Activated CD8-positive, alpha-beta T cell treated with anti-CD3 and anti-CD28 coated beads, Interleukin-2, amount 10 ng/mL, durations not matched to agents 7 days and 5 days (primary cell): ENCODE measurements at regions not wholly inside any gene's neighbourhood (a gene's known extent, or its start where the extent isn't known, plus 50 kb on each side); places are given as distances from the start of the nearest gene placed in this dataset.

ENCODE experiments used
- ATAC-seq: fragments of 150-1000 bp; cut with Tn5 transposase; one replicate; pipeline ENCODE4 v1.10.0; 2021; ENCODE audit warnings: moderate library complexity
- CTCF ChIA-PET: fragments of 350-600 bp; sonication (Branson Sonifier 250); formaldehyde crosslinking; loops from one replicate; lab custom pipeline; 2021; ENCODE audit warnings: antibody characterized with exemption; lab: Charles Lee
- POLR2A ChIA-PET: fragments of 350-600 bp; sonication (Branson Sonifier 250); formaldehyde crosslinking; loops from one replicate; lab custom pipeline; 2021; ENCODE audit warnings: antibody characterized with exemption; lab: Charles Lee
- DNase-seq: peaks from one replicate; pipeline ENCODE4 v3.0.0-alpha.2; 2020
- H3K27ac Mint-ChIP-seq: one replicate; pipeline ENCODE4 v1.8.0; 2021; ENCODE audit warnings: mild to moderate bottlenecking, mixed read lengths
- H3K27me3 Mint-ChIP-seq: one replicate; pipeline ENCODE4 v1.8.0; 2021; ENCODE audit warnings: low read depth, mixed read lengths
- H3K36me3 Mint-ChIP-seq: one replicate; pipeline ENCODE4 v1.8.0; 2021; ENCODE audit warnings: low read depth, mixed read lengths
- H3K4me1 Mint-ChIP-seq: one replicate; pipeline ENCODE4 v1.8.0; 2021; ENCODE audit warnings: low read depth, mixed read lengths
- H3K4me3 Mint-ChIP-seq: one replicate; pipeline ENCODE4 v1.8.0; 2021; ENCODE audit warnings: mild to moderate bottlenecking, mixed read lengths
- H3K9me3 Mint-ChIP-seq: one replicate; pipeline ENCODE4 v1.8.0; 2022; ENCODE audit warnings: mixed read lengths; ENCODE audit not compliant: insufficient read depth

DNA sequence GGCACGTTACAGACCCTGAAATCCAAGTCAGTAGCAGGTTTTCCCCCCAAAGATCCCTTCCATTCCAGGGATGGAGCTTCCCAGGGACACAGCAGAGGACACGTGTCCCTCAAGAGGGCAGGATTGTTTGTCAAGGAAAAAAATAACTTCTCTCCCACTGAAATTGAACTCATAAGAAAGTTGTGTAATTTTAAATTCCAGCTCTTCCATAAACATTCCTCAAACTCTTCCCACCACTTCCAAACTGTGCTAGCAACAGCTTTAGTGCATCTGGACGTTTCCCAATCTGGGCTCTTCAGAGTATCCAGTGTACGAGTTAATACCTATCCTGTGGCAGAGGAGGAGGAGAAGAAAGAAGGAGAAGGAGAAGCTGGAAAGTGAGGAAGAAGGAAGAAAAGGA lies 79.6 kb downstream of the PSMG1 start:
- Mint-ChIP-seq H3K36me3 (no peaks in the 10 kb centered on the region), H3K4me3 (no peak overlapping the region), H3K4me1 (no peaks in the 10 kb centered on the region), H3K9me3 (no peaks in the 10 kb centered on the region), H3K27ac (no peak overlapping the region), H3K27me3 (peaks cover 13% of the 10 kb centered on the region)
- ChIA-PET CTCF (no interaction called here), POLR2A (no interaction called here)
- no peak for ATAC-seq
- DNase-seq, result no peak

DNA sequence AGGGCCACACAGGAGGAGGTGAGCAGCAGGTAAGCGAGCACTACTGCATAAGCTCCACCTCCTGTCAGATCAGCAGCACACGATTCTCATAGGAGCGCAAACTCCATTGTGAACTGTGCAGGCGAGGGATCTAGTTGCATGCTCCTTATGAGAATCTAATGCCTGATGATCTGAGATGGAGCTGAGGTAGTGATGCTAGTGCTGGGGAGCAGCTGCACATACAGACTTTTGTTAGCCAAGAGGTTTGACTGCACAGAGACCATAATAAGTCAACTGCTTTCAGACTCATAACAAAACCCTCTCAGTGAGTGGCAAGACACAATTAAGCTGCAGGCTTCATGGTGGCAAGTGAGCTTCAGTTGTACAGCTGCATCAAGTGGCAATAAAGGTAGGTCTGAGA lies 83.4 kb downstream of the PSMG1 start:
- H3K36me3 Mint-ChIP-seq, result no peaks in the 10 kb centered on the region
- H3K27ac Mint-ChIP-seq, result no peak overlapping the region
- peaks cover 10% of the 10 kb centered on the region for H3K27me3 Mint-ChIP-seq
- POLR2A ChIA-PET, result no interaction called here
- no peak overlapping the region for H3K4me3 Mint-ChIP-seq
- ATAC-seq, result no peak
- CTCF ChIA-PET, result no interaction called here
- no peaks in the 10 kb centered on the region for H3K9me3 Mint-ChIP-seq
- no peak for DNase-seq
- H3K4me1 Mint-ChIP-seq, result no peaks in the 10 kb centered on the region

DNA sequence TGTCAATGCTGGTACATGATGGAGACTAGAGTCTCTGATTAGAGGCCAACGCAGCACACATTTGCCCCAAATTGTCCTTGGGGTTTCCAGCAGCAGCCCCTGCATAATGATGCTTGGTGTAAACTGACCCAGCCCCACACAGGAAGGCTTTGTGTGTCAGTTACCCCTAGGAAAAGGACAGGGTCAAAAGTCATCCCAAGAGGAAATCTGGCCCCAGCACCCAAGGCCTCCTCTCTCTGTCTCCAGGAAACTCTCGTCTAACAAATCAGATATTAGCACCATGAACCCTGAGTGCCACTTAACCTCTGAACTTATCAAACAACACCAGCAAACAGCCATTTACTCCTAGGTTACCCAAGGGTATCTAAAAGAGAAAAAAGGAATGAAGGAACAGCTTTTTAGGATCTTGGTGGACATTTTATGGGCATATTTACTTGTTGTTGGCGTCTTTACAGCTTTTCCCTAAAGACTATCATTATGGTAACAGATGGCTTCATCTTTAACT lies 84.5 kb downstream of the PSMG1 start:
- POLR2A ChIA-PET, result no interaction called here
- no peaks in the 10 kb centered on the region for H3K36me3 Mint-ChIP-seq
- no peak overlapping the region for H3K4me3 Mint-ChIP-seq
- no peak overlapping the region for H3K27ac Mint-ChIP-seq
- H3K4me1 Mint-ChIP-seq, result no peaks in the 10 kb centered on the region
- no peak for ATAC-seq
- no peak for DNase-seq
- H3K9me3 Mint-ChIP-seq, result no peaks in the 10 kb centered on the region
- CTCF ChIA-PET, result no interaction called here
- peaks cover 10% of the 10 kb centered on the region for H3K27me3 Mint-ChIP-seq

DNA sequence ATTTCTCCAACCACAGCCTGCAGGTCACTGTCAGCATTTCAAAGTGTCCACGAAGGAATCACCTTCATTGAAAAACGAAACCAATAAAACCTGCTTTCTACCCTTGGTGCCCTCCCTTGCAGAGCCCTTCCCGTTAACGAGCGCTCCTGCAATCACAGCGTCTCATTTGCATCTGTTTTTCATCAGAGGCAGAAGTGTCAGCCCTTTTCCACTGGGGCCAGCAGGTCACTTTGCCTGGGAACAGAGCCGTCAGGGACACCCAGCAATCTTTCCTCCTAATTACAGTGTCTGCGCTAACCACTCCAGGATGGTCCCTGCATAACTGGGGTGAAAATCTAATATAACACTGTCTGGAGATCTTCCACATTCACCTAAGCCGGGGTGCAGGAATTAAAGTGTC lies 85.3 kb downstream of the PSMG1 start:
- H3K4me3 Mint-ChIP-seq, result no peak overlapping the region
- no peaks in the 10 kb centered on the region for H3K4me1 Mint-ChIP-seq
- POLR2A ChIA-PET, result no interaction called here
- no peak overlapping the region for H3K27ac Mint-ChIP-seq
- H3K9me3 Mint-ChIP-seq, result no peaks in the 10 kb centered on the region
- H3K36me3 Mint-ChIP-seq, result no peaks in the 10 kb centered on the region
- DNase-seq, result no peak
- CTCF ChIA-PET, result no interaction called here
- H3K27me3 Mint-ChIP-seq, result peaks cover 9% of the 10 kb centered on the region
- no peak for ATAC-seq

DNA sequence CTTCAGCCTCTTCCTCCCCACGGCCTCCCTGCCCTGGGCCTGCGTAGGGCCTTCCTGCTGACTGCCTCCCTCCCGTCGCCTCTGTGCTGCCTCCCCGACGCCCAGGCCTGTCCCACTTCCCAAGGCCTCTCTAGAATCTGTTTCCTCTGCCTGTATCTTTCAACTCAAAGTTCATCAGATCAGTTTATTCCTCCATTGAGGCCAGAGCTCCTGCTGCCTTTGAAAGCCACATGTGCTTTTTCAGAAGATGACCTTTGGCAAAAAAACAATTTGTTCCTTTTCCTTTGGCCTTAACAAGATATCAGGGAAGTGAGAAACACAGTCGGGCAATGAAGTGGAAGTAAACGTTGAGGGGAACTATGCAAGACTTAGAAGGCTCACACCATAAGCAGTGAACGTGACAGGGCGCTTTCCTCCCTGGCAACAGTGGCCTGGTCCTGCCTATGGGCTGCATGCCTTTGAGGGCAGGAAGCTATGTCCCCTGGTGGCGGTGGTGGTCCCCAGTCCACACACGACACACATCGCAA lies 85.9 kb downstream of the PSMG1 start:
- no peaks in the 10 kb centered on the region for H3K9me3 Mint-ChIP-seq
- no peak overlapping the region for H3K4me3 Mint-ChIP-seq
- peaks cover 6% of the 10 kb centered on the region for H3K27me3 Mint-ChIP-seq
- no peaks in the 10 kb centered on the region for H3K36me3 Mint-ChIP-seq
- POLR2A ChIA-PET, result no interaction called here
- ATAC-seq, result no peak
- CTCF ChIA-PET, result no interaction called here
- DNase-seq, result no peak
- H3K27ac Mint-ChIP-seq, result no peak overlapping the region
- no peaks in the 10 kb centered on the region for H3K4me1 Mint-ChIP-seq

DNA sequence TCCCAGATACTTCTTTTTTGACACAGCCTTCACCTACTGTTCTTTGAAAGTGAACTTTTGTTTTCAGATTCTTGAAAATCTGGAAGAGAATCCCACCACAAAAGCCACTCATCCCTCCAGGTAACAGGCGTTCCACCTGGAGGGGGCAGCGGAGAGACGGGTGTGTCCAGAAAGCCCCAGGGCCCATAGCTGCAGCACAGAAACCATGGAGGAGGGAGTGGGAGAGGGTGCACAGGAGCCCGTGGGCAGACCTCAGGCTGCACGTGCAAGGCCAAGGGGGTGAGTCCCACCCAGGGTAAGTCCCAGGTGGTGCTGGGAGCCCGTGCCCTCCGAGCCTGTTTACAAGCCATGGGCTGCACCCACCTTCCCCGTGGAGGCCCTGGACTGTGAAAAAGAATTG lies 86.5 kb downstream of the PSMG1 start:
- Mint-ChIP-seq H3K9me3 (no peaks in the 10 kb centered on the region), H3K4me1 (no peaks in the 10 kb centered on the region), H3K27ac (no peak overlapping the region), H3K36me3 (no peaks in the 10 kb centered on the region), H3K27me3 (peaks cover 6% of the 10 kb centered on the region), H3K4me3 (no peak overlapping the region)
- no peak for DNase-seq
- ChIA-PET POLR2A (no interaction called here), CTCF (no interaction called here)
- no peak for ATAC-seq

DNA sequence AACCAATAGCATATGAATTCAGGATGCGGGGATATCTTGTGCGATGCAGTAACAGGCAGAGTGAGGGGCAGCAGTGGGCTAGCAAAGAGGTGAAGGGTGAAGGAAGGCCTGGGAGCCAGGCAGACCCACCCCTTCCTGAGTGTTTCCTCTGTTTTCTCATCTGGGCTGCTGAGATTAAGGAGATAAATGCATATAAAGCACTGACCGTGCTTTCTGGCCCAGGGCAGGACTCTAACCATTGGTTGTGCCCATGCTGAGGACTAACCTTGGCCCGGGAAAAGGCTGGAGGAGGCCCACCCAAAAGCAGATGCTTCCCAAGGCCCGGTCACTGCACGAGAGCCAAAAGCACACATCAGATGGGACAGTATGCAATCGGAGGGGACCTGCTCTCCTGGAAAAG lies 87.6 kb downstream of the PSMG1 start:
- POLR2A ChIA-PET, result no interaction called here
- H3K4me1 Mint-ChIP-seq, result no peaks in the 10 kb centered on the region

DNA sequence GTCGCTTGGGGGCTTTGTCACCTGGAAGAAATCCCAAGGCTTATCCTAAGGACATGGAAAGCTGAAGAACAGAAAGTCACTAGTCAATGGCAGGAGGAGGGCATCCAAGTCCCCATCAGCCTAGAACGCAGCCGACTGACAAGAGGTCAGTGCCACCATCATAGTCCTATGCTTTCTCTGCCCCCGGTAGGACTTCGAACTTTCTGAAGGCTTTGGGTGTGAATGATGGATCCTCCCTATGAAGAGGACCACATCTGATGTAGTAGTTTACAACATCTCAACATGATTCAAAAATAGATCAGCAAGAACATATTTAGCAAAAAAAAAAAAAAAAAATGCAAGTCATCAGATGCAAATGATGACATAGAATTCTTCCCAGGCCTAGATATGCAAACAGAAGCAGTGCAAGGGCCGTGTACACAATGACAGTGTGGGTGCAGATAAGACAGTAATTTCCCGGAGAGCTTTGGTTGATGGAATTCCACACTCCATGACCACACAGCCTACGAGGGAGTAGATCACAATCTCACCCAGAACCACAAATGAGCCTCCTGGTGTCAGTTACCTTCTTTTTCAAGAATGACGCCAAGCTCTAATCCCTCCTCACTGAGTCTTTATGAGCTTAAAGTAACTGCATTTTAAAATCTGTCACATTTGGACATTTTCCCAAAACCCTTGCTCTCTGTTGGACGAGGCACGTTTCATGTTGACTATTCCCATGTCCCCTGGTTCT lies 88.2 kb downstream of the PSMG1 start:
- no peaks in the 10 kb centered on the region for H3K9me3 Mint-ChIP-seq
- ATAC-seq (no peak), DNase-seq (no peak)
- H3K27ac Mint-ChIP-seq, result no peak overlapping the region
- H3K4me1 Mint-ChIP-seq, result no peaks in the 10 kb centered on the region
- ChIA-PET POLR2A (no interaction called here), CTCF (no interaction called here)
- H3K27me3 Mint-ChIP-seq, result peaks cover 3% of the 10 kb centered on the region
- no peaks in the 10 kb centered on the region for H3K36me3 Mint-ChIP-seq
- no peak overlapping the region for H3K4me3 Mint-ChIP-seq

More for the DNA sequence above, 87.6 kb downstream of the PSMG1 start:
- no peaks in the 10 kb centered on the region for H3K36me3 Mint-ChIP-seq
- DNase-seq, result no peak
- no peak overlapping the region for H3K27ac Mint-ChIP-seq
- no peak for ATAC-seq
- H3K4me3 Mint-ChIP-seq, result no peak overlapping the region
- H3K9me3 Mint-ChIP-seq, result no peaks in the 10 kb centered on the region
- peaks cover 3% of the 10 kb centered on the region for H3K27me3 Mint-ChIP-seq
- CTCF ChIA-PET, result no interaction called here

DNA sequence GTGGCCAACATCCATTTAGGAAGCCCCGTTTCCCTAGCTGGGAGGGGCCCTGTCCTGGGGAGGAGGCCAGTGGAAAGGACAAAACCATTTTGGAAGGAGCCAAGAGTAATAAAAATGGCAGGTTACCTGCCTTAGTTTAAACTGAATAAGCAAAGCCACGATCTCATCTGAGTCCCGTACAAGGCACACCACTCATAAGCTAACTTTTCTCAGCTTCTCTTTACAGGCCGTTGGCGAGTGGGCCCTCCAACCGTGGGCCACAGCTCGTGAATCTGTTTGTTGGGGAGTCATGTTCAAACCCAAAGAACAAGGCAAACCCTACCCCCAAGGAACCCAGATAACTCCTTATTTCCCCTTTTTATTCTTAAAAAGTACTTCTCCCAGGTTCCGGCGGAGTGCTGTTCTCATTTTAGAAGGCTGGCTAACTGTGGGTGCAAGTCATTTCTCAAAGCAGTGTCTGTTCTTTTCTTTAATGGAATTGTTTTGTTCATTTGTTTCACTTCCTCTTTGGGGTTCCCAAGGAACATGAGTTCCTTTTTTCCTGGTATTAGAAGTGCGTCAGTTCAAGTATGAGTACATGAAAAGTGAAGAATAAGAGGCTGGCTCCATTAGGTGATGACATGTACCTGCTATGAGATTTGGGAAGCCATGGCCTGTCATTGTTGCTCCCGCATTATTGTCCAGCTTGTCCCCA lies 89.0 kb downstream of the PSMG1 start:
- Mint-ChIP-seq H3K27me3 (no peaks in the 10 kb centered on the region), H3K4me1 (no peaks in the 10 kb centered on the region), H3K36me3 (no peaks in the 10 kb centered on the region), H3K27ac (no peak overlapping the region), H3K4me3 (no peak overlapping the region), H3K9me3 (no peaks in the 10 kb centered on the region)
- POLR2A ChIA-PET, result no interaction called here
- CTCF ChIA-PET, result no interaction called here
- ATAC-seq, result no peak
- no peak for DNase-seq

DNA sequence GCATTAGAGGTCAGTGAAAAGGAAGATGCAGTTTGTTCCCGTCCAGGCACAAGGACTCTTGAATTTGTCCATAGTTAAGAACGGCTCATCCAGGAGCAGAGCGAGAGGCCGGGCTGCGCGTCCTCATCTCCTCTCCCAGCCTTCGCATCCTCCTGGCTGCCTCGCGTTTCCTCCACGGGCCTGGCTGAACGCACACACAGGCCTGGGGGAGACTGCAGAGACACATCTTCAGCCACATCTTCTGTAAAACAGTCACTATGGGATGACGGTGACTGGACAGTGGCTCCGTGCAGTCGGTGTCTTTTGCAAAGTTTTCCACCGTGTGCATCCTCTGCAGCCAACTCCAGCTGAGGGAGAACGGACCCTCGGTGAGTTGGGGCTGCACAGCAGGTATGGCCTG lies 89.7 kb downstream of the PSMG1 start:
- Mint-ChIP-seq H3K4me1 (no peaks in the 10 kb centered on the region), H3K27ac (no peak overlapping the region), H3K4me3 (no peak overlapping the region), H3K27me3 (no peaks in the 10 kb centered on the region), H3K36me3 (no peaks in the 10 kb centered on the region), H3K9me3 (no peaks in the 10 kb centered on the region)
- POLR2A ChIA-PET, result no interaction called here
- CTCF ChIA-PET, result no interaction called here
- ATAC-seq, result no peak
- no peak for DNase-seq

DNA sequence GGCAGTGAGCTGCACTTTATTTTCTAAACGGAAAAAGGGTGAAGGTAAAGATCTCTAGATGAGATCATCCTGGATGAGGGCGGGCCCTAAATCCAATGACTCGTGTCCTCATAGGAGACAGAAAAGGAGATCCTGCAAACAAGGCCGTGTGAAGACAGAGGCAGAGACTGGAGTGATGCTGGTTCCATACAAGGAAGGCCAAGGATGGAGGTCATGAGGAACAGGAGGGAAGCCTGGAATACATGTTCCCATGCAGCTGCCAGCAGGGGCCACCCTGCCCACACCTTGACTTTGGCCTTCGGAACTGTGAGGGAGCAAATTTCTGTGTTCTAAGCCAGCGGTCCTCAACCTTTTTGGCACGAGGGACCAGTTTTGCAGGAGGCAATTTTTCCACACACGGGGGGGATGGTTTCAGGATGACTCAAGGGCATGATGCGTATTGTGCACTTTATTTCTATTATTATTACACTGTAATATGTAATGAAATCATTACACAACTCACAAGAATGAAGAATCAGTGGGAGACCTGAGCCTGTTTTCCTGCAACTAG lies 94.3 kb downstream of the PSMG1 start:
- no peak for ATAC-seq
- H3K36me3 Mint-ChIP-seq, result no peaks in the 10 kb centered on the region
- CTCF ChIA-PET, result no interaction called here
- no peaks in the 10 kb centered on the region for H3K4me1 Mint-ChIP-seq
- no peak overlapping the region for H3K4me3 Mint-ChIP-seq
- H3K27ac Mint-ChIP-seq, result no peak overlapping the region
- H3K9me3 Mint-ChIP-seq, result no peaks in the 10 kb centered on the region
- DNase-seq, result no peak
- no peaks in the 10 kb centered on the region for H3K27me3 Mint-ChIP-seq
- POLR2A ChIA-PET, result no interaction called here

DNA sequence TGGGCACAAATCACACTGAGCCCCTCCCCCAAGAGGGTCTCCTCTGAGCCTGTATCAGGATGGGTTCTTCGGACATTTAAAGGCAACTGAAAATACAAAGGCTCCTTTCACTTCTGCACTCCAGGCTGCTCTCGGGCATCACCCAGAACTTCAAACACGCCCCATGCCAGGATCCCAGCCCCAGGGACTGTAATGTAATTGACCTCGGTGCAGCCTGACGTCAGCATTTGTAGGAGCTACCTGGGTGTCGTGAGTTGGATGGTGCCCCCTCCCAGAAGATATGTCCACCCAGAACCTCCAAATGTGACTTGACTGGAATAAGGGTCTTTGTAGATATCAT lies 95.2 kb downstream of the PSMG1 start:
- no peaks in the 10 kb centered on the region for H3K36me3 Mint-ChIP-seq
- no peak overlapping the region for H3K27ac Mint-ChIP-seq
- ChIA-PET POLR2A (no interaction called here), CTCF (no interaction called here)
- no peaks in the 10 kb centered on the region for H3K9me3 Mint-ChIP-seq
- ATAC-seq (no peak), DNase-seq (no peak)
- no peaks in the 10 kb centered on the region for H3K4me1 Mint-ChIP-seq
- no peaks in the 10 kb centered on the region for H3K27me3 Mint-ChIP-seq
- H3K4me3 Mint-ChIP-seq, result no peak overlapping the region
